AG09319 (cell line): ENCODE measurements at regions not wholly inside any gene's neighbourhood (a gene's known extent, or its start where the extent isn't known, plus 50 kb on each side); places are given as distances from the start of the nearest gene placed in this dataset.

Experiments
- DNase-seq: peaks from one replicate; pipeline ENCODE4 v3.0.0-alpha.2; 2010; ENCODE audit warnings: low read depth; ENCODE audit errors: extremely low read depth
- TF ChIP-seq, protein P1 (sequence below): IDR thresholded peaks from 2 replicates; pipeline ENCODE4 v1.5.1; 2011; ENCODE audit warnings: low read depth, mild to moderate bottlenecking, inconsistent platforms, low read length, moderate library complexity

DNA sequence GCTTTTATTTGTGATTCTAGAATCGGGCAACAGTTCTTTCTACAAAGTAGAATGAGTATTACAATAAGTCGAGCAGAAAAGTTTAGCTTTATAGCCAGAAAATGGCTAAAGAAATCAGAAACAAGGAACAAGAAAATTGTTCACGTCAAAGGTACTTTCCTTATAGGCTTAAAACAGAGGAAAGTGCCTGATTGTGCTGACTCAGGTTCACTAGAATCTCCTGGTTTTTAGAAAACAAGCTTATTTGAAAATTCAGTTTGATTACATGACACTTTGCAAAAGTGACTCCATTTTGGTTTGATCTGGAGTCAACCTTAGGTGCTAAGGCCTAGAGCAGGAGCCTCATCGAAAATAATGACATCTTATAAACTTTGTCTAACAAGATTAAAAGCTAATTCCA lies 564.7 kb upstream of the FLRT2 start:
- TF ChIP-seq, protein P1, sequence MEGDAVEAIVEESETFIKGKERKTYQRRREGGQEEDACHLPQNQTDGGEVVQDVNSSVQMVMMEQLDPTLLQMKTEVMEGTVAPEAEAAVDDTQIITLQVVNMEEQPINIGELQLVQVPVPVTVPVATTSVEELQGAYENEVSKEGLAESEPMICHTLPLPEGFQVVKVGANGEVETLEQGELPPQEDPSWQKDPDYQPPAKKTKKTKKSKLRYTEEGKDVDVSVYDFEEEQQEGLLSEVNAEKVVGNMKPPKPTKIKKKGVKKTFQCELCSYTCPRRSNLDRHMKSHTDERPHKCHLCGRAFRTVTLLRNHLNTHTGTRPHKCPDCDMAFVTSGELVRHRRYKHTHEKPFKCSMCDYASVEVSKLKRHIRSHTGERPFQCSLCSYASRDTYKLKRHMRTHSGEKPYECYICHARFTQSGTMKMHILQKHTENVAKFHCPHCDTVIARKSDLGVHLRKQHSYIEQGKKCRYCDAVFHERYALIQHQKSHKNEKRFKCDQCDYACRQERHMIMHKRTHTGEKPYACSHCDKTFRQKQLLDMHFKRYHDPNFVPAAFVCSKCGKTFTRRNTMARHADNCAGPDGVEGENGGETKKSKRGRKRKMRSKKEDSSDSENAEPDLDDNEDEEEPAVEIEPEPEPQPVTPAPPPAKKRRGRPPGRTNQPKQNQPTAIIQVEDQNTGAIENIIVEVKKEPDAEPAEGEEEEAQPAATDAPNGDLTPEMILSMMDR: no peak
- no peak for DNase-seq

DNA sequence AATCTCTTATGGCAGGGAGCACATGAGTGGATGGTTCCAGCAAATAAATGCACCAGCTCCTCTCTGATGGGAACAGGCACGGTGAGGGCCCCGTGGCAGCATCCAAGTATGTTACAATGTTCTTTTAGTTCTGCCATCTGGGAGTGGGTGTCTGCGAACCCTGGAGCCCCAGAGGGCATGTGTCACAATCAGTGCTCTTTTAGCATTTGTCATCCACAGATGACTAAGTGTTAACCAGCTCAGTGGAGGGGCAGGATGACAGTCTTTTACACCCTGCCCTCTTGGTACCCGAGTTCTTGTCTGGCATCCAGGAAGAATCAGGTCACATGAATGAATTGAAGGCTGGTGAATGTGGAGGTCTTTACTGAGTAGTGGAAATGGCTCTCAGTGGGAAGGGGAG lies 560.4 kb upstream of the FLRT2 start:
- DNase-seq: no peak

DNA sequence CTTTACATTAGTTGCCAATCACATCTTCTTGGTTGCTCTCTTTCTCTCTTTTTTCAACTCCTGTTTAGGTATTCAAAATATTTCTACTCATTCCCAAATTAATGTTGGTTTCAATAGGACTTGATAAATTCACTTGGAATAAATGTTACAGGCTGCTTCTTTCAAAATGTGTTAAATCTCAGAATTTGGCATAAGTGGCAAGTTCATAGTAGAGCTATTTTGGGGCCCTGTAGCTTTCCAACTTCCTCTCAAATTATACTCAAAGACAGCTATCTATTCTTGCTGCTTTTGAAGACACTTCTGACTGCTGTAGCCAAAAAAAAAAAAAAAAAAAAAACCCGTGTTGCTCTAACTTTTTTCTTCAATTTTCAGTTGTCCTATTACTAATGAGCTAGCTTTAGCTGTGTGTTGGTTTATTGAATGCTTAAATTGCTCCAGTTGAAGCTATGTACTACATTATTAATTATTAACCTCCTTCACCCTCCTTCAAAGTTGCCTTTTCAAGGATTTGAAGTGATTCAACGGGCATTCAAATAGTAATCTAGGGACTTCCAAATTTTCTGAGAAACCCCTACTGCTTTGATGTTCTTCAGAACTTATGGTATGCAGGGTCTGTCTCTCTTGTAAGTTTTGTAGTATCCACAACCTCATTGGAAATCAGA lies 554.6 kb upstream of the FLRT2 start:
- TF ChIP-seq, protein P1: no peak
- no peak for DNase-seq

More for the DNA sequence above, 560.4 kb upstream of the FLRT2 start:
- TF ChIP-seq, protein P1: no peak

DNA sequence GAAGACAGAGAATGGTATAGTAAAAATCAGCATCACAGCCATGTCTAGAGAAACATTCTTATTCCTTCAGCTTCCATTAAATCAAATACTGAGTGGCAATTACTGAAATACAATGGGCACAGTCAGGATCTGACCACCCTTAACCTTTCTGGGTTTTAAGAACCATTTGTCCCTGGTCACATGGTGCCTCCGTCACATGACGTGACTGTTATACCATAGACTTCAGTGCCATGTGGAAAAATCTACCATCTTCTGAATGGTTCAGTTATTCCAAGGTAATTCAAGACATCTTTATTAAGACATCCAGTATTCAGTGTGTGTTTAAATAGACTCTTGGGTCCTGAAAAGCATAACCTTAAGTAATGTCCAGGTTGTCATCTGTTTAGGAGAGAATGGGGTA lies 553.1 kb upstream of the FLRT2 start:
- no peak for DNase-seq
- TF ChIP-seq, protein P1: no peak

DNA sequence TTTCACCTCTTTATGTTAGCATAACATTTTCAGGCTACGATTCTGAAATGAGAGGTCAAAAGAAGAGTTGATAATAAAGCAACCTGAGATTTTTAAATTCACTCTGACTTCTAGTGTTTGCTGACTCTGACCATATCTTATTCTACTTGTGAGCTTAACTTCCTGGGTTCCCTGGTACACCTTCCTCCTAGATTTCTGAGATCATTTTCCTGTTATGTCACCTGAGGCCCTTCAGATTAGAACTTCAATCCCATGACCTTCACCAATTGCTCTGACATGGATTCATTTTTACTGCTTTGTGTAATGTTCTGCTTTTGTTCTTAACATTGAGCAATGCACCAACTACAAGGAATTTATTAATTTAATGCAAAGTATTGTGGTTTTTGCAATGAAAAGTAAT lies 542.9 kb upstream of the FLRT2 start:
- TF ChIP-seq, protein P1: no peak

DNA sequence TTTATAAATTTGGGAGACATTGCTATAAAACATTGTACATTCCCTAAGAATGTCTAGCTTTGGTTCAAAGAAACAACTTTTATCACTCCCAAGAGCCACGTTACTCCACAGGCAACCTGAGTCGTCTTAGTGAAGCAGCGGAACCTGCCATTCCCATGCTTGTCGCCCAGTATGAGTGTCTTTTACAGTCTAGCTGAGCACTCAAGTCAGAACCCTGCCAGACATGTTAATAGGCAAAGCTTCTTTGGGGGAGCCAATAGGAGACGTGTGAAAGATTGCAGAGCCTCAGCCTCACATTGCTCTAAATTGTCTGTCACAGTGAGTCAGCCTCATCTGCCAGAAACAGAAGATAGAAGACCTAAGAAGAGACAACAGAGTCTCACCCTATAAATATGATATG lies 541.6 kb upstream of the FLRT2 start:
- DNase-seq: no peak
- TF ChIP-seq, protein P1: no peak

More for the DNA sequence above, 542.9 kb upstream of the FLRT2 start:
- DNase-seq: no peak

DNA sequence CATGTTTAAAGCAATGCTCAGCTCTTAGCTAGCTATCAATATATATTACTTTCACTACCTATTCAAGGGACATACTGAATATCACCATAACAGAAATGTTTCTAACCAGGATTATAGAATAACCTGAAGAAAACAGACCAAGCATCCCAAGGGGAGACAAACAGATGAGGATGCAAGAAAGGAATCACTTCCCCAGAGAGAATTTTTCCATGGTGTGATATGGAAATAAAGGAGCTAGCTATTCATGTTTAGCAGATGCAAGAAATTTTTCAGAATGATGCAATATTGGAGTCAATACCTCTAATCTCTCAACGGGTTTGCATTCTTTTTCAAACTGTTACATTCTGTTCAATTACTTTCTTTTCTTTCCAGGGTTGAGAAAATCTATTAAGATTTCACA lies 538.9 kb upstream of the FLRT2 start:
- DNase-seq: no peak
- TF ChIP-seq, protein P1: no peak
